H1 (cell line): ENCODE measurements at regions not wholly inside any gene's neighbourhood (a gene's known extent, or its start where the extent isn't known, plus 50 kb on each side); places are given as distances from the start of the nearest gene placed in this dataset.

Experiments used
- CTCF ChIA-PET: fragments of 300-600 bp; sonication (Branson Sonifier 250); formaldehyde crosslinking; loops from one replicate; lab custom pipeline; 2021; ENCODE audit not compliant: partially characterized antibody; lab: Charles Lee
- POLR2A ChIA-PET: fragments of 300-600 bp; sonication (Branson Sonifier 250); formaldehyde crosslinking; loops from one replicate; lab custom pipeline; 2021; ENCODE audit warnings: inconsistent platforms; ENCODE audit not compliant: partially characterized antibody; lab: Charles Lee
- DNase-seq, 2 experiments: peaks; one replicate each; pipeline versions ENCODE4 v3.0.0 to v3.0.0-alpha.2; 2010 to 2022; ENCODE audit warnings: low spot score in 2 of 2, low read depth in 1 of 2, mixed read lengths in 1 of 2
- FAIRE-seq: peaks from 2 replicates; lab custom pipeline; 2011; peaks lifted over from hg19 to GRCh38; lab: Jason Lieb, UNC
- H2AFZ ChIP-seq: 2 replicates; pipeline ENCODE4 v1.8.1; 2012; ENCODE audit warnings: low read length, inconsistent platforms
- H2AK5ac ChIP-seq: 2 replicates; pipeline ENCODE4 v1.6.1; 2013; ENCODE audit warnings: low read depth, low read length
- H2BK120ac ChIP-seq: replicated peaks from 2 replicates; pipeline ENCODE3; 2013; ENCODE audit warnings: low read depth, low read length, inconsistent platforms
- H2BK12ac ChIP-seq: 2 replicates; pipeline ENCODE4 v1.6.1; 2013; ENCODE audit warnings: low read depth, low read length
- H2BK15ac ChIP-seq: 2 replicates; pipeline ENCODE4 v1.6.1; 2013; ENCODE audit warnings: low read length
- H2BK20ac ChIP-seq: 2 replicates; pipeline ENCODE4 v1.6.1; 2013; ENCODE audit warnings: low read length
- H2BK5ac ChIP-seq: 2 replicates; pipeline ENCODE4 v1.6.1; 2013; ENCODE audit warnings: low read depth, low read length
- H3K14ac ChIP-seq: 2 replicates; pipeline ENCODE4 v1.6.1; 2013; ENCODE audit warnings: inconsistent platforms; ENCODE audit not compliant: insufficient read length
- H3K18ac ChIP-seq: 2 replicates; pipeline ENCODE4 v1.6.1; 2013; ENCODE audit warnings: low read length; ENCODE audit errors: extremely low read depth
- H3K23ac ChIP-seq: 2 replicates; pipeline ENCODE4 v1.6.1; 2013; ENCODE audit warnings: inconsistent platforms; ENCODE audit not compliant: insufficient read length
- H3K23me2 ChIP-seq: 2 replicates; pipeline ENCODE4 v1.6.1; 2013; ENCODE audit warnings: low read depth, low read length
- H3K27ac ChIP-seq: 2 replicates; pipeline ENCODE4 v1.6.1; 2011; ENCODE audit warnings: low read depth, low read length, inconsistent platforms
- H3K27me3 ChIP-seq, 4 experiments: replicated peaks in 1 of 4; 1 replicate in 1 of 4; 2 replicates in 3 of 4; pipeline versions ENCODE4 v1.6.1 to v1.8.1; 2011 to 2013; ENCODE audit warnings: low read length in 3 of 4, mild to moderate bottlenecking in 3 of 4, inconsistent platforms in 2 of 4, mixed read lengths in 2 of 4, moderate library complexity in 1 of 4; ENCODE audit not compliant: control insufficient read depth in 3 of 4, insufficient read depth in 3 of 4; ENCODE audit errors: extremely low read depth in 1 of 4
- H3K36me3 ChIP-seq, 4 experiments: 2 replicates each; pipeline versions ENCODE4 v1.6.1 to v1.8.1; 2011 to 2013; ENCODE audit warnings: mild to moderate bottlenecking in 4 of 4, low read length in 3 of 4, moderate library complexity in 2 of 4, control low read depth in 1 of 4, inconsistent platforms in 1 of 4; ENCODE audit not compliant: insufficient read depth in 4 of 4, control insufficient read depth in 2 of 4
- H3K4ac ChIP-seq: replicated peaks from 2 replicates; pipeline ENCODE3; 2013; ENCODE audit warnings: low read length, low read depth, mixed read lengths, inconsistent platforms; ENCODE audit not compliant: insufficient read length
- H3K4me1 ChIP-seq, 4 experiments: replicated peaks in 1 of 4; 1 replicate in 1 of 4; 2 replicates in 3 of 4; pipeline versions ENCODE4 v1.6.1 to v1.8.1; 2011 to 2013; ENCODE audit warnings: low read length in 3 of 4, inconsistent platforms in 2 of 4, mixed read lengths in 1 of 4; ENCODE audit not compliant: insufficient read depth in 4 of 4, control insufficient read depth in 3 of 4
- H3K4me2 ChIP-seq, 2 experiments: 2 replicates each; pipeline versions ENCODE4 v1.6.1 to v1.8.1; 2011 to 2013; ENCODE audit warnings: low read depth in 2 of 2, low read length in 2 of 2, control low read depth in 1 of 2, inconsistent platforms in 1 of 2, mild to moderate bottlenecking in 1 of 2; ENCODE audit not compliant: insufficient read depth in 1 of 2
- H3K4me3 ChIP-seq, 4 experiments: fragments of 200-600, 300-600 bp in 1 of 4; sonication (generic), shearing (Covaris generic), sonication (Bioruptor Twin) in 1 of 4; 2 replicates each; pipeline versions ENCODE4 v1.5.1 to v1.8.1; 2011 to 2016; ENCODE audit warnings: low read length in 4 of 4, low read depth in 3 of 4, control low read depth in 2 of 4, inconsistent platforms in 2 of 4, mild to moderate bottlenecking in 2 of 4, mixed read lengths in 1 of 4, moderate library complexity in 1 of 4; ENCODE audit not compliant: insufficient read depth in 2 of 4; ENCODE audit errors: extremely low read depth in 1 of 4
- H3K56ac ChIP-seq: replicated peaks from 2 replicates; pipeline ENCODE3; 2013; ENCODE audit warnings: low read depth, mild to moderate bottlenecking, mixed read lengths, low read length, inconsistent platforms; ENCODE audit not compliant: insufficient read length
- H3K79me1 ChIP-seq: 2 replicates; pipeline ENCODE4 v1.6.1; 2013; ENCODE audit warnings: low read depth, low read length, control low read depth
- H3K79me2 ChIP-seq, 2 experiments: 2 replicates each; pipeline versions ENCODE4 v1.6.1 to v1.8.1; 2012 to 2013; ENCODE audit warnings: low read length in 2 of 2, mild to moderate bottlenecking in 2 of 2, inconsistent platforms in 1 of 2; ENCODE audit not compliant: insufficient read depth in 2 of 2, control insufficient read depth in 1 of 2
- H3K9ac ChIP-seq, 4 experiments: replicated peaks in 1 of 4; 1 replicate in 1 of 4; 2 replicates in 3 of 4; pipeline versions ENCODE4 v1.6.1 to v1.8.1; 2011 to 2013; ENCODE audit warnings: low read depth in 3 of 4, low read length in 3 of 4, control low read depth in 2 of 4, mild to moderate bottlenecking in 2 of 4, moderate library complexity in 2 of 4, inconsistent platforms in 1 of 4; ENCODE audit errors: extremely low read depth in 1 of 4
- H3K9me3 ChIP-seq, 2 experiments: 2 replicates each; pipeline versions ENCODE4 v1.6.1 to v1.8.1; 2012 to 2013; ENCODE audit warnings: mild to moderate bottlenecking in 2 of 2, moderate library complexity in 2 of 2, control low read depth in 1 of 2, inconsistent platforms in 1 of 2, low read depth in 1 of 2, low read length in 1 of 2, mixed read lengths in 1 of 2; ENCODE audit not compliant: insufficient read depth in 2 of 2
- H4K20me1 ChIP-seq, 2 experiments: replicated peaks in 1 of 2; 2 replicates each; pipeline versions ENCODE3 to v1.8.1; 2011 to 2013; ENCODE audit warnings: inconsistent platforms in 2 of 2, low read length in 2 of 2, mild to moderate bottlenecking in 1 of 2; ENCODE audit not compliant: insufficient read depth in 2 of 2, control insufficient read depth in 1 of 2
- H4K5ac ChIP-seq: 2 replicates; pipeline ENCODE4 v1.6.1; 2013; ENCODE audit warnings: low read length, low read depth, mixed read lengths, inconsistent platforms; ENCODE audit not compliant: insufficient read length
- H4K8ac ChIP-seq: 2 replicates; pipeline ENCODE4 v1.8.0; 2013; ENCODE audit warnings: mild to moderate bottlenecking, moderate library complexity, low read length, inconsistent platforms; ENCODE audit not compliant: insufficient read depth; ENCODE audit errors: extremely low read depth
- H4K91ac ChIP-seq: replicated peaks from 2 replicates; pipeline ENCODE3; 2013; ENCODE audit warnings: low read length, mixed read lengths, inconsistent platforms; ENCODE audit not compliant: insufficient read length
- BACH1 ChIP-seq: IDR thresholded peaks from 2 replicates; pipeline ENCODE4 v1.6.1; 2012; ENCODE audit warnings: low read length, improper control_type of control experiment
- EGR1 ChIP-seq: IDR thresholded peaks from 2 replicates; pipeline ENCODE4 v1.6.1; 2011; ENCODE audit warnings: low read depth, low read length, borderline replicate concordance
- HDAC2 ChIP-seq, 2 experiments: fragments of 300-600 bp in 1 of 2; sonication (generic) in 1 of 2; IDR thresholded peaks; 2 replicates each; pipeline ENCODE4 v1.6.1; 2011 to 2012; ENCODE audit warnings: low read depth in 2 of 2, low read length in 2 of 2, mild to moderate bottlenecking in 2 of 2, moderate library complexity in 2 of 2, borderline replicate concordance in 1 of 2, inconsistent platforms in 1 of 2
- HDAC6 ChIP-seq: IDR thresholded peaks from one replicate; pipeline ENCODE4 v1.7.1; 2012; ENCODE audit warnings: low read depth, mild to moderate bottlenecking, inconsistent platforms, low read length, moderate library complexity
- JUND ChIP-seq: IDR thresholded peaks from 2 replicates; pipeline ENCODE4 v1.6.1; 2011; ENCODE audit warnings: mild to moderate bottlenecking, improper control_type of control experiment, low read length
- KDM5A ChIP-seq: fragments of 200-600 bp; IDR thresholded peaks from 2 replicates; pipeline ENCODE4 v1.7.1; 2012; ENCODE audit warnings: mild to moderate bottlenecking, low read length, inconsistent platforms, mixed read lengths
- PHF8 ChIP-seq: fragments of 200-600 bp; sonication (generic); conservative IDR thresholded peaks from 2 replicates; pipeline ENCODE4 v1.7.1; 2012; ENCODE audit warnings: low read depth, mild to moderate bottlenecking, inconsistent platforms, low read length, moderate library complexity
- POLR2A ChIP-seq, 2 experiments: IDR thresholded peaks; 1 replicate in 1 of 2; 2 replicates in 1 of 2; pipeline ENCODE4 v1.6.1; 2011; ENCODE audit warnings: low read depth in 2 of 2, low read length in 2 of 2, mild to moderate bottlenecking in 2 of 2; ENCODE audit errors: control extremely low read depth in 1 of 2
- SP2 ChIP-seq: IDR thresholded peaks from 2 replicates; pipeline ENCODE4 v1.6.1; 2012; ENCODE audit warnings: mild to moderate bottlenecking, low read length, inconsistent platforms
- SP4 ChIP-seq: IDR thresholded peaks from 2 replicates; pipeline ENCODE4 v1.6.1; 2012; ENCODE audit warnings: low read length, inconsistent platforms
- YY1 ChIP-seq: IDR thresholded peaks from 2 replicates; pipeline ENCODE4 v1.6.1; 2011; ENCODE audit warnings: low read depth, mild to moderate bottlenecking, low read length
- WGBS, 2 experiments: shearing (Covaris generic) in 1 of 2; methylation state at CpG; one replicate each; pipeline versions ENCODE4 v1.1.6 to v1.1.7; 2013 to 2015; ENCODE audit warnings: low lambda C conversion rate in 2 of 2, mixed read lengths in 2 of 2, inconsistent platforms in 1 of 2, low coverage in 1 of 2, missing lambda C conversion rate in 1 of 2; ENCODE audit not compliant: insufficient replicate concordance in 2 of 2, insufficient coverage in 1 of 2, insufficient read length in 1 of 2; ENCODE audit errors: extremely low coverage in 1 of 2, missing lambda C conversion rate in 1 of 2; 5-methylcytosine and 5-hydroxymethylcytosine counted together
- TF ChIP-seq, protein P1 (sequence below): IDR thresholded peaks from 2 replicates; pipeline ENCODE4 v1.6.1; 2012; ENCODE audit warnings: low read length, inconsistent platforms

DNA sequence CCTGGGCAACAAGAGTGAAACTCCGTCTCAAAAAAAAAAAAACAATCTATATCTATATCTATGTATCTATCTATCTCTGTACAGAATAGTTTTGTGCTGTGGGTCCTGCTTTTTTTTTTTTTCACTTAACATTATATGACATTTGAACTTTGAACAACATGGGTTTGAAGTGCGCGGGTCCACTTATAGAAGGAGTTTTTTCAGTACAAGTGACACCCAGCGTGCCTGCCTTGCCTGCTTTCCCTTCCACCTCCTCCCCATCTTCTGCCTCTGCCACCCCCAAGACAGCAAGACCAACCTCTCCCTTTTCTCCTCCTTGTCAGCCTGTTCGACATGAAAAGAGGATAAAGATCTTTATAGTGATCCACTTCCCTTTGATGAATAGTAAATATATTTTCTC, 102.2 kb upstream of the KCNG1 start:
- no peak overlapping the region for H3K9ac ChIP-seq
- H3K4me3 ChIP-seq, result no peak overlapping the region
- no peak overlapping the region for H3K14ac ChIP-seq
- no peaks in the 10 kb centered on the region for H3K23me2 ChIP-seq
- FAIRE-seq, result no peak
- H2BK12ac ChIP-seq, result no peak overlapping the region
- no peaks in the 10 kb centered on the region for H3K9me3 ChIP-seq
- H3K4ac ChIP-seq, result no peak overlapping the region
- no peak overlapping the region for H4K8ac ChIP-seq
- H3K18ac ChIP-seq, result no peak overlapping the region
- H2BK15ac ChIP-seq, result no peak overlapping the region
- H3K27ac ChIP-seq, result no peak overlapping the region
- H3K4me1 ChIP-seq, result peaks cover 0 to 12% (median 6%) of the 10 kb centered on the region in 4 experiments; a peak in 4 of 7 replicates
- 87% methylated on average over 4 of the region's 5 CpGs; no CpG with 5 or more reads in 1 of the 2 experiments for WGBS, 2 experiments
- no peaks in the 10 kb centered on the region for H4K20me1 ChIP-seq
- H3K4me2 ChIP-seq, result no peak overlapping the region
- H2BK5ac ChIP-seq, result no peak overlapping the region
- H4K5ac ChIP-seq, result no peak overlapping the region
- H4K91ac ChIP-seq, result no peak overlapping the region
- H3K79me2 ChIP-seq, result no peaks in the 10 kb centered on the region
- ChIA-PET POLR2A (no interaction called here), CTCF (interaction anchor here (1.0 kb wide), 1 partner anchor 184 kb away, joined by 3 read pairs; no protein-coding TSS in a partner anchor)
- no peak overlapping the region for H2AFZ ChIP-seq
- H3K36me3 ChIP-seq, result no peaks in the 10 kb centered on the region
- H3K23ac ChIP-seq, result no peak overlapping the region
- H2BK20ac ChIP-seq, result no peak overlapping the region
- H3K56ac ChIP-seq, result no peak overlapping the region
- DNase-seq, result no peak
- H2AK5ac ChIP-seq, result no peak overlapping the region
- no peaks in the 10 kb centered on the region for H3K27me3 ChIP-seq
- no peak overlapping the region for H2BK120ac ChIP-seq
- TF ChIP-seq POLR2A (IDR thresholded peaks at IDR 0.05; ENCODE audit: control extremely low read depth in 1 of 2, low read depth in 2 of 2, low read length in 2 of 2) (no peak), SP2 (no peak), HDAC6 (no peak), HDAC2 (IDR thresholded peaks at IDR 0.05; ENCODE audit: borderline replicate concordance in 1 of 2, low read depth in 2 of 2, low read length in 2 of 2) (no peak), KDM5A (no peak), EGR1 (no peak), BACH1 (no peak), YY1 (no peak), JUND (no peak), PHF8 (no peak), SP4 (no peak)
- TF ChIP-seq, protein P1, sequence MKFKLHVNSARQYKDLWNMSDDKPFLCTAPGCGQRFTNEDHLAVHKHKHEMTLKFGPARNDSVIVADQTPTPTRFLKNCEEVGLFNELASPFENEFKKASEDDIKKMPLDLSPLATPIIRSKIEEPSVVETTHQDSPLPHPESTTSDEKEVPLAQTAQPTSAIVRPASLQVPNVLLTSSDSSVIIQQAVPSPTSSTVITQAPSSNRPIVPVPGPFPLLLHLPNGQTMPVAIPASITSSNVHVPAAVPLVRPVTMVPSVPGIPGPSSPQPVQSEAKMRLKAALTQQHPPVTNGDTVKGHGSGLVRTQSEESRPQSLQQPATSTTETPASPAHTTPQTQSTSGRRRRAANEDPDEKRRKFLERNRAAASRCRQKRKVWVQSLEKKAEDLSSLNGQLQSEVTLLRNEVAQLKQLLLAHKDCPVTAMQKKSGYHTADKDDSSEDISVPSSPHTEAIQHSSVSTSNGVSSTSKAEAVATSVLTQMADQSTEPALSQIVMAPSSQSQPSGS, result no peak
- TF ChIP-seq, all 59 proteins: peak for 0
- no peaks in the 10 kb centered on the region for H3K79me1 ChIP-seq
